CMK (cell line): ENCODE measurements at regions not wholly inside any gene's neighbourhood (a gene's known extent, or its start where the extent isn't known, plus 50 kb on each side); places are given as distances from the start of the nearest gene placed in this dataset.

ENCODE experiments used
- DNase-seq: peaks from one replicate; pipeline ENCODE4 v3.0.0-alpha.2; 2010; ENCODE audit warnings: low read depth

- no peak for DNase-seq
These were observed 97.1 kb upstream of the NXT1 start for GRCh38 chr20:23253524-23253923.

DNA sequence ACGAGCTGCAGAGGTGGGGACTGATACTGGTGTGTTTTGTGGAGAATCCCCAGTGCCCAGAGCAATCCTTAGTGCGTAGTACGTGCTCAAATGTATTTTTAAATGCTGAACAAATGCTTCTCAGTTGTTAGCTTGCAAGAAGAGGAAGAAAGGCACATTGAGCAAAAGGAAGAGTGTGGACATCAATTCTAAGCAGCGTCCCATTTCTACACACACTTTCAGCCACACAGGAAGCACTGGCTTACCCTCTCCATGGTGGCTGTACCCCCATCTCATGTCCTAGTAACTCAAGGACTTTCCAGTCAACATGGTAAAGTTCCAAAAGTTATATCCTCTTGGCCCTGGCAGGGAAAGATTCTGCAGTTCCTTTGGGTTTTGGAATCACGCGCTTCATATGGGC lies 98.8 kb upstream of the NXT1 start:
- no peak for DNase-seq

- DNase-seq: no peak
These were observed 101.0 kb upstream of the NXT1 start for GRCh38 chr20:23249541-23249940.

DNA sequence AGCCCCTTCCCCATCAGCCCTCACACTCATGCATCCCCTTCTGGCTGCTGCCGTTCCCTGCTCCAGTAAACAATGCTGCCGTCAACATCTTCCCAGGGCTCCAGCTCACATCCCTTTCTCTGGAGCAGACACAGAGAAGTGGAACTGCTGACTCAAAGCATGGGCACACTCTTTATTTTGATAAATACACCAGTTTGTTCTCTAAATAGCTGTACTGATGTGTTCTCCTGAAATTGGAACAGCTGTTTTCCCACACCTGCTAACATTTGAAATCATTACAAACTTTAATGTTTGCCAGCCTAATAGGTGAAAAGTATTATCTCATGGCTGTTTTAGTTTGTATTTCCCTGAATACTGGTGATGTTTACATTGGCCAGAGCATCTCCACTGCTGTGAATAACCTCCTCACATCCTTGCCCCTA lies 102.1 kb upstream of the NXT1 start:
- no peak for DNase-seq

DNA sequence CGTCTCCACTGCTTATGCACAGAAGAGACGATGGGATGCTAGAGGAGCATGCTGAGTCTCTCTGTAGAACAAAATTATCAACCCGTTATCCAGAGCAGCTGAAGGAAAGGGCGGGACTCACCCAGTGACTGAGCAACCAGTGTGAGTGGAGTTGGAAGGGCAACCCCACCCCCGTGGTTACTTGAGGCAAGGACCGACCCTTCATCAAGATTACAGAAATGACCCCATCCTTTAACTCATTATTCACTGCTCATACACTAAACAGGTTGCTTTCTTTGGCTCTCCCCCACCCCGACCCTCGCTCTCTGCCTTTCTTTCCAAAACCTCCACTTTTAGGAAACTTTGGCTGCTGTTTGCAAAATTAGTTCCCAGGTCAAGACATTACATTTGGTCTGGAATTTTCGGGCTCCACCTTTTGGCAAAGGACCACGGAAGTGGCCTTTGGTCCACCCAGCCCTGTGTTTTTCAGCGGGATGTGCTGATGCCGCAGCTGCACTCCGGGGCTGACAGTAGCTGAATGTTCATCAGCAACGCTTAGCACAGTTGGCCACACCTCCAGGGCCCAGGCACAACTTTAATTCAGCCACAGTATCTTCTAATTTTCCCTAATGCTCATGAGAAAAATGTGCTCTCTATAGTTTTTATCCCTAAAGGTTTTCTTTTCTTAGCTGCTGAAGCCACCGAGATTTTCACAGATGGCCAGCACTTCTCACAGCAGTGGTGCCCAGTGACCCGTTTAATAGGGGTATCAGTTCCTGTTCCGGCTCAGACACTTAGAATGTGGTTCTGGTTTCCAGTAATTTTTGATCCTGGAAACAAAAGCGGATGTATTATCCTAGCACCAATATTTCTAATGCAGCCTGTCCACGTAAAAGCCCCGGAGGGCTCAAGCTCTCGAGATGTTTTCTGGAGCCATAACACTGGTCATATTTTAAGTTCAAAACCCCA lies 103.6 kb upstream of the NXT1 start:
- no peak for DNase-seq

- DNase-seq: peak; percentile 84
These were observed 104.9 kb upstream of the NXT1 start for GRCh38 chr20:23245553-23246181.

DNA sequence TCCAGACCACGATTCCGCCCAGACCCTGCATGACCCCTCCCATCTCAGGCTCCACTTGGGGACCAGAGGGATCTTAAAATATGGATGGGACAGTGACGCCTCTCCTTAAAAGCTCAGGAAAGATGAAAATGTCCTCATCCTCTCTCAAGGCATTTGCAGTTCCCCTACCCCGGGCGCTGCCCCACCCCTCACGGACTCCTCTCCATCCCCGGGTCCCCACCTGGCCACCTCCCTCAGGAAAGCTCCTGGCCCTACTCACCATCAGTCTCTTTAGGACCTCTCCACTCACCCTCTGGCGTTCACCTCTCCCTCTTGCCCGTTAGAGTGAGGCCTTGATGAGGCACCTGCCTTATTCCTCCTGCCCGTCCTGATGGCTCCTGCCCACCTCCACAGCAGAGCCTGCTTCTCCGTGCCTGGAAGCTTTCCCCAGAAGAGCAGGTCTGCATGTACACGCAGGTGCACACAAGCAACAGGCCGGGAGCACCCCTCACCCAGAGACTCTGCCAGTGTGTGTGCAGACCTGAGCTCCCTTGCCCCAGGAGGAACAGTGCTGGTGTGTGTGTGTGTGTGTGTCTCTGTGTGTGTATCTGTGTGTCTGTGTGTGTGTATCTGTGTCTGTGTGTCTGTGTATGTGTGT lies 105.6 kb upstream of the NXT1 start:
- no peak for DNase-seq

GRCh38 chr20:23244156-23244915 lies 106.3 kb upstream of the NXT1 start:
- no peak for DNase-seq

- no peak for DNase-seq
These were observed 106.8 kb upstream of the NXT1 start for GRCh38 chr20:23243791-23244155.

DNA sequence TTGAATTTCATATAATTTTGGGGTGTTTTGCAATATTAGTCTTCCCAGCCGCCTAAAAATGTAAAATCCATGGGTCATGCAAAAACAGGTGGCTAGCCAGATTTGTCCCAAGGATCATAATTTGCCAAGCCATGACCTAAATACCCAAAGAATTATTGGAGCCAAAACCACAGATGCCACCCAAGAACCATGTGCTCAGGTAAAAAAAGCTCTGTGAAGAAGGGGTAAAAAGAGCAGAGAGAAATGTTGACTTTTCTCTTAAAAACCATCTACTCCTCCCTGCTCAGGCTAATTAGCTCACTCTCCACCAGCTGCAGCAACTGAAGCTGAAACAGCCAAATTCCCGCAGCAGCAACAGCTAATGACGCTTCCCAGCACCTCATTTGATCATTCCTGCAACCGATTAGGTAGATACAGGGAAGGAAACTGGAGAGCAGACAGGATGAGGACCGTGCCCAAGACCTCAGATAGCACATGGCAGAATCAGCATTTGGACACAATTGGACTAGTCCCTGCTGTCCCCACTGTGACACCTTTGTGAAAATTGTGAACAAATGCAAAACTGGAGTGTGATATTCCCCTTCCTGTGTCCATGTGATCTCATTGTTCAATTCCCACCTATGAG lies 107.9 kb upstream of the NXT1 start:
- no peak for DNase-seq

- DNase-seq: no peak
These were observed 108.5 kb upstream of the NXT1 start for GRCh38 chr20:23242104-23242503.

DNA sequence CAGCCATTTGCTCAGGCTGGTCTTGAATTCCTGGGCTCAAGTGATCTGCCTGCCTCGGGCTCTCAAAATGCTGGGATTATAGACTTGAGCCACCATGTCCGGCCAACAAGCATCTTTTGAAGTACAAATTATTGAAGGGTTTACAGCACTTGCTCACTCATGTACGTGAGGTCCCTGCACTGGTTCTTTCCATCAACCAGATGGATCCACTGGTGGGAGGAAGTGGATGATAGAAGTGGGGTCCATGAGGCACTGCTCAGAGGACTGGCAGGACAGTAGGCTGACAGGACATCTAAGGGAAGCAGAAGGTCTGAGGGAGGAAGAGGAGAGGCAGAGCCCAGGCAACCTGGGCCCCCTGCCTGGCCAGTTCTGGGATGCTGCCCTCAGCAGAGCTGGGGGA lies 109.2 kb upstream of the NXT1 start:
- DNase-seq: no peak

DNA sequence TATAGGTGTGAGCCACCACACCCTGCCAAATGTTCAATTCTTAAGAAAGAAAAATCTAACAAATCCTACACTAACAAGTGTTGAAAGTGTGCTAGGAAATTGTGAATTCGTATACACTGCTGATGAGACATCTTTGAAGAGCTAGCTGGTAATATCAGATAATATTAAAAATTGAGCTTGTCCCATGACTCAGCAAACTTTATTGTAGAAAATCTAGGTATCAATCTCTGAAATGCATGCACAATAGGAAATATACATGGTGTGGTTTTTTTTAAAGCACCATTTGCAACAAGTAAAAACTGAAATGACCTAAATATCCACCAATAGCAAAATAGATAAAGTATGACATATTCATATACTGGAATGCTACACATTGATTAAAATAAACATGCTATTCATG lies 110.1 kb upstream of the NXT1 start:
- DNase-seq: no peak

DNA sequence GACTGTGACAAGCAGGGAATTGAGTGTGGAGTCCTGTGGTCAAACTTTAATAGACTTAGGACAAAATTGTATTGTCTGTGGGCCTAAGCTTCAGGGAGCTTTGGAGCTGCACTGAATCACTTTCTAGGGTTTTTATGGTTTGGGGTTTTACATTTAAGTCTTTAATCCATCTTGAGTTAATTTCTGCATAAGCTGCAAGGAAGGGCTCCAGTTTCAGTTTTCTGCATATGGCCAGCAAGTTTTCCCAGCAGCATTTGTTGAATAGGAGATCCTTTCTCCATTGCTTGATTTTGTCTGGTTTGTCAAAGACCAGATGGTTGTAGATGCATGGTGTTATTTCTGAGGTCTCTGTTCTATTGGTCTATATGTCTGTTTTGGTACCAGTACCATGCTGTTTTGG lies 113.4 kb upstream of the NXT1 start:
- DNase-seq: no peak

GRCh38 chr20:23235173-23236027 lies 115.2 kb upstream of the NXT1 start:
- DNase-seq: peak; percentile 27

DNA sequence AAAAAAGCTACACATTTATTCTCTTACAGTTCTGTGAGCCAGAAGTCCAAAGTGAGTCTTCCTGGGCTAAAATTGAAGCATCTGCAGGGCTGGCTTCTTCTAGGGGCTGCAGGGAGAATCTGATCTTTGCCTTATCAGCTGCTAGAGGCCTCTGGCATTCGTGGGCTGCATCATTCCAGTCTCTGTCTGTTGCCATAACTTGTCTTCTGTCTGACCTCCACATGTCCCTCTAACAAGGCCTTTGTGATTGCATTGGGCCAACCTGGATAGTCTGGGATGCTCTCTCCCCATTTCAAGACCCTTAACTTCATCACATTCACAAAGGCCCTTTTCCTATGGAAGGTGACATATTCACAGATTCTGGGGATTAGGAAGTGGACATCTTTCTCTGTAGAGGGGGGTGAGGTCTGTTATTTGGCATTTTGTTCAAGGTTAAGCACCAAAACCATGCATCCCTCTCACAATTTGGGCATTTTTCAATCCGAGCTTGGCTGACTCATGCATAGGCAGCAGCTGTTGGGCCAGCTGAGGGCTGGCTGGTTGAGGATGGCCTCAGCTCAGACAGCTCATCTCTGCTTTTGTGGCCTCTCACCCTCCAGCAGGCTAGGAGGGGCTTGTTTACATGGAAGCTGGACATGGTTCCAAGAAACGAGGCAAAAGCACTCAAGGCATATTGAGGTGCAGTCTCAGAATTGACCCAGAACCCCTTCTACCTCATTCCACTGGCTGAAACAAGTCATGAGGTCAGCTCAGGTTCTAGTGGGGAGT lies 116.1 kb upstream of the NXT1 start:
- DNase-seq: no peak

- DNase-seq: no peak
These were observed 117.2 kb upstream of the NXT1 start for GRCh38 chr20:23233341-23233740.

DNA sequence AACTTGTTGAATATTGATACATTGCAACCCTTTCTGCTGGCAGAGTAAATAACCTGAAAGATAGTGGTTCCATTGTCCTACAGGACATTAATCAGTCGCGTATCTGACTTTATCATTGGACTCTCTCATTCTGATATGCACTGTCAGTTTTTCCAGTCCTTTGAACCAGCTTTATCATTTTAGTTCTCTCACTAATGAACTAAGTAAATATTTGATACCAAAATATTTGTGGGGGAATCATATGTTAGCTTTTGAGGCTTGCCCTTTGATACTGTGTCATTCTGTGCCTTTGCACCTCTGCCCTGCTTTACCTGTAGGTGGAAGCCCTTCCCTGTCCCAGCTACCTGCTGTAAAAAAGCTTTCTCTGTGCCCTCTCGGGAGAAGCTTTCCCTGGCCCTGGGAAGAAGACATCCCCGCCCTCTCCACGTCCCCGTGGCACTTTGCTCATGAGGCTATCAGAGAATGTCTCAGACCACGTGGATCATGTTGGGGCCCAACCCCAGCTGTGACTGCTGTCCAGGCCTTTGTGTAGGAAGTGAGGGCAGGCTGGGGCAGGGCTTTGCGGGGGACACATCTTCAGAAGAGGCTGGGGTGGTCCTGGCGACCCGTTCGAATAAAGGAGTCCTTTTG lies 117.8 kb upstream of the NXT1 start:
- no peak for DNase-seq

DNA sequence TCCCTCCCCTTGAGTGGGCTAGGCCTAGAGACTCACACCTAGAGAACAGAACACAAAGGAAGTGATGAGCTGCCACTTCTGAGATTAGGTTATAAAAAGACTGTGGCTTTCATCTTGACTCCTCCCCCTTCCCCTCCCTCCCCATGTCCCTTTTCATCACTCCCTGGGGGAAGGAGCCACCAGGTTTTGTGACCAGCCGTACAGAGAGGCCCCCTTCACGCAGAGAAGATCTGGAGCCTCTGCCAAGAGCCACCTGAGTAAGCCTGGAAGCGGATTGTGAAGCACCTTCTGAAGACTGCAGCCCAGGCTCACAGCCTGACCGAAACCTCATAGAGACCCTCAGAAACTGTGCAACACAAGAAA lies 118.4 kb upstream of the NXT1 start:
- no peak for DNase-seq
